K562 (cell line): ENCODE measurements at regions not wholly inside any gene's neighbourhood (a gene's known extent, or its start where the extent isn't known, plus 50 kb on each side); places are given as distances from the start of the nearest gene placed in this dataset.

ENCODE experiments used
- PPARD ChIP-seq: fragments of 250-450 bp; sonication (Bioruptor Pico); IDR thresholded peaks from 2 replicates; pipeline ENCODE4 v1.8.0; 2022; ENCODE audit warnings: inconsistent platforms, mild to moderate bottlenecking, moderate library complexity
- TCF3 ChIP-seq: sonication (generic); formaldehyde crosslinking; IDR thresholded peaks from 2 replicates; pipeline ENCODE4 v1.4.0; 2020; ENCODE audit warnings: mild to moderate bottlenecking, missing genetic modification reagents
- TF ChIP-seq, protein P1 (sequence below): fragments of 450-650 bp; formaldehyde crosslinking; IDR thresholded peaks from 2 replicates; pipeline ENCODE4 v1.4.0; 2022; ENCODE audit warnings: missing genetic modification characterization
- TF ChIP-seq, protein P2 (sequence below): fragments of 450-650 bp; IDR thresholded peaks from 2 replicates; pipeline ENCODE4 v1.6.1; 2017; ENCODE audit warnings: antibody characterized with exemption, mild to moderate bottlenecking
- TF ChIP-seq, protein P3 (sequence below): fragments of 450-650 bp; formaldehyde crosslinking; IDR thresholded peaks from 2 replicates; pipeline ENCODE4 v1.4.0; 2020; ENCODE audit warnings: mild to moderate bottlenecking, moderate library complexity
- TF ChIP-seq, protein P4 (sequence below): conservative IDR thresholded peaks from 2 replicates; pipeline ENCODE4 v1.6.1; 2011; ENCODE audit warnings: low read depth, mild to moderate bottlenecking, low read length; ENCODE audit not compliant: control insufficient read depth
- TF ChIP-seq, protein P5 (sequence below), 2 experiments: fragments of 450-650 bp in 1 of 2; sonication (generic) in 1 of 2; formaldehyde crosslinking in 1 of 2; IDR thresholded peaks in 1 of 2; conservative IDR thresholded peaks in 1 of 2; 2 replicates each; pipeline versions ENCODE4 v1.6.1 to v1.8.1; 2016 to 2023; ENCODE audit warnings: mild to moderate bottlenecking in 2 of 2, moderate library complexity in 2 of 2, inconsistent platforms in 1 of 2, missing genetic modification reagents in 1 of 2
- TF ChIP-seq, protein P6 (sequence below): fragments of 250-450 bp; sonication (Bioruptor Pico); IDR thresholded peaks from 2 replicates; pipeline ENCODE4 v1.8.0; 2021; ENCODE audit warnings: borderline replicate concordance, mild to moderate bottlenecking, moderate library complexity; ENCODE audit not compliant: poor library complexity, severe bottlenecking
- TF ChIP-seq, protein P7 (sequence below): fragments of 250-450 bp; sonication (Bioruptor Pico); IDR thresholded peaks from 2 replicates; pipeline ENCODE4 v1.5.0; 2020; ENCODE audit warnings: mild to moderate bottlenecking, borderline replicate concordance

DNA sequence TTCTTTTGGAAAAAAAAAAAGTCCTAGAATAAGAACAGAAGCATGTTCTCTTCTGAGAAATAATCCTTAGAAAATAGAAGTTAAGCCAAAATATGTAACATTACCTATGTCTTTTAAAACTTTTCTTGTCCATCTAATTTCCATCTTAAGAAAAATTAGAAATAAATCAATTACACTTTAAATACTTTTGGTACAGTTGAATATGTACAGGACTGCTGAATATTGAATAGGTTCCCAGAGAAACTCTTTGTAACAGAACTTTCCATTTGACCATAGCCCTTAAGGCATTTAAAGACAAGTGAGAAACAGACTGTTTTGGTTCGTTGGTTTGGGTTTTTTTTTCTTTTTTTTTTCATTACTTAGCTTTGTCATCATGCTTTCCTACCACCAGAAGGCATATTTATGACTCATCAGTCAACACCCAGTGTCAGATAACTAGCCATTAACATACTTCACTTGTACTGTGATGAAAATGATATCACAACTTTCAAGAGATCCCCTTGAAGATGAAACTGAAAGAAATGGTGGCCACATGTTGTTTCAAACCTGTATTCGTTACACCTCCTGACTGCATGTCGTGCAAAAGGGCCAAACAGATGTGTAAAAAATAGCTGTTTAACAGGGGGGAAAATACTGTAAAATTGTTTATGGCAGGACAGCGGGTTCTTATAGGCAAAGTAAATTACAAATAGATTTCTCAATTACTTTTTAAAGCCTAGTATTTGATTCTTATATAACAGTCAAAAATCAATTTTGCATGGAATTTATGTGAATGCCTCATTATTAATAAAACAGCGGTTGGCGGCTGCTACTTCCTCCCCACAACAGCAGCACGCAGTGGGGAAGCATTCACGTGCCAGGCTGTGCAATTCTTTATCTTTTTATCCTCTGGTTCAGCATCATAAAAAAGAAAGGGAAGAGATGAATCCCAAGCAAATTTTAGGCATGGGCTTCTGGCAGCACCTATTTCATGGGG lies 280.7 kb upstream of the HNRNPA3 start (continued):
- TF ChIP-seq, protein P1, sequence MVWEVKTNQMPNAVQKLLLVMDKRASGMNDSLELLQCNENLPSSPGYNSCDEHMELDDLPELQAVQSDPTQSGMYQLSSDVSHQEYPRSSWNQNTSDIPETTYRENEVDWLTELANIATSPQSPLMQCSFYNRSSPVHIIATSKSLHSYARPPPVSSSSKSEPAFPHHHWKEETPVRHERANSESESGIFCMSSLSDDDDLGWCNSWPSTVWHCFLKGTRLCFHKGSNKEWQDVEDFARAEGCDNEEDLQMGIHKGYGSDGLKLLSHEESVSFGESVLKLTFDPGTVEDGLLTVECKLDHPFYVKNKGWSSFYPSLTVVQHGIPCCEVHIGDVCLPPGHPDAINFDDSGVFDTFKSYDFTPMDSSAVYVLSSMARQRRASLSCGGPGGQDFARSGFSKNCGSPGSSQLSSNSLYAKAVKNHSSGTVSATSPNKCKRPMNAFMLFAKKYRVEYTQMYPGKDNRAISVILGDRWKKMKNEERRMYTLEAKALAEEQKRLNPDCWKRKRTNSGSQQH = peak; percentile 88; the same call in 1 of the 2 replicates
- TF ChIP-seq, protein P2, sequence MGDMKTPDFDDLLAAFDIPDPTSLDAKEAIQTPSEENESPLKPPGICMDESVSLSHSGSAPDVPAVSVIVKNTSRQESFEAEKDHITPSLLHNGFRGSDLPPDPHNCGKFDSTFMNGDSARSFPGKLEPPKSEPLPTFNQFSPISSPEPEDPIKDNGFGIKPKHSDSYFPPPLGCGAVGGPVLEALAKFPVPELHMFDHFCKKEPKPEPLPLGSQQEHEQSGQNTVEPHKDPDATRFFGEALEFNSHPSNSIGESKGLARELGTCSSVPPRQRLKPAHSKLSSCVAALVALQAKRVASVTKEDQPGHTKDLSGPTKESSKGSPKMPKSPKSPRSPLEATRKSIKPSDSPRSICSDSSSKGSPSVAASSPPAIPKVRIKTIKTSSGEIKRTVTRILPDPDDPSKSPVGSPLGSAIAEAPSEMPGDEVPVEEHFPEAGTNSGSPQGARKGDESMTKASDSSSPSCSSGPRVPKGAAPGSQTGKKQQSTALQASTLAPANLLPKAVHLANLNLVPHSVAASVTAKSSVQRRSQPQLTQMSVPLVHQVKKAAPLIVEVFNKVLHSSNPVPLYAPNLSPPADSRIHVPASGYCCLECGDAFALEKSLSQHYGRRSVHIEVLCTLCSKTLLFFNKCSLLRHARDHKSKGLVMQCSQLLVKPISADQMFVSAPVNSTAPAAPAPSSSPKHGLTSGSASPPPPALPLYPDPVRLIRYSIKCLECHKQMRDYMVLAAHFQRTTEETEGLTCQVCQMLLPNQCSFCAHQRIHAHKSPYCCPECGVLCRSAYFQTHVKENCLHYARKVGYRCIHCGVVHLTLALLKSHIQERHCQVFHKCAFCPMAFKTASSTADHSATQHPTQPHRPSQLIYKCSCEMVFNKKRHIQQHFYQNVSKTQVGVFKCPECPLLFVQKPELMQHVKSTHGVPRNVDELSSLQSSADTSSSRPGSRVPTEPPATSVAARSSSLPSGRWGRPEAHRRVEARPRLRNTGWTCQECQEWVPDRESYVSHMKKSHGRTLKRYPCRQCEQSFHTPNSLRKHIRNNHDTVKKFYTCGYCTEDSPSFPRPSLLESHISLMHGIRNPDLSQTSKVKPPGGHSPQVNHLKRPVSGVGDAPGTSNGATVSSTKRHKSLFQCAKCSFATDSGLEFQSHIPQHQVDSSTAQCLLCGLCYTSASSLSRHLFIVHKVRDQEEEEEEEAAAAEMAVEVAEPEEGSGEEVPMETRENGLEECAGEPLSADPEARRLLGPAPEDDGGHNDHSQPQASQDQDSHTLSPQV = no peak
- TF ChIP-seq, protein P3, sequence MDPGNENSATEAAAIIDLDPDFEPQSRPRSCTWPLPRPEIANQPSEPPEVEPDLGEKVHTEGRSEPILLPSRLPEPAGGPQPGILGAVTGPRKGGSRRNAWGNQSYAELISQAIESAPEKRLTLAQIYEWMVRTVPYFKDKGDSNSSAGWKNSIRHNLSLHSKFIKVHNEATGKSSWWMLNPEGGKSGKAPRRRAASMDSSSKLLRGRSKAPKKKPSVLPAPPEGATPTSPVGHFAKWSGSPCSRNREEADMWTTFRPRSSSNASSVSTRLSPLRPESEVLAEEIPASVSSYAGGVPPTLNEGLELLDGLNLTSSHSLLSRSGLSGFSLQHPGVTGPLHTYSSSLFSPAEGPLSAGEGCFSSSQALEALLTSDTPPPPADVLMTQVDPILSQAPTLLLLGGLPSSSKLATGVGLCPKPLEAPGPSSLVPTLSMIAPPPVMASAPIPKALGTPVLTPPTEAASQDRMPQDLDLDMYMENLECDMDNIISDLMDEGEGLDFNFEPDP (CRISPR knock-in tag) = no peak
- TF ChIP-seq, protein P4, sequence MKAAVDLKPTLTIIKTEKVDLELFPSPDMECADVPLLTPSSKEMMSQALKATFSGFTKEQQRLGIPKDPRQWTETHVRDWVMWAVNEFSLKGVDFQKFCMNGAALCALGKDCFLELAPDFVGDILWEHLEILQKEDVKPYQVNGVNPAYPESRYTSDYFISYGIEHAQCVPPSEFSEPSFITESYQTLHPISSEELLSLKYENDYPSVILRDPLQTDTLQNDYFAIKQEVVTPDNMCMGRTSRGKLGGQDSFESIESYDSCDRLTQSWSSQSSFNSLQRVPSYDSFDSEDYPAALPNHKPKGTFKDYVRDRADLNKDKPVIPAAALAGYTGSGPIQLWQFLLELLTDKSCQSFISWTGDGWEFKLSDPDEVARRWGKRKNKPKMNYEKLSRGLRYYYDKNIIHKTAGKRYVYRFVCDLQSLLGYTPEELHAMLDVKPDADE = no peak
- peak; percentile 9; the same call in 1 of the 2 replicates for TF ChIP-seq TCF3
- no peak for TF ChIP-seq PPARD (CRISPR knock-in tag)
- TF ChIP-seq, protein P5, sequence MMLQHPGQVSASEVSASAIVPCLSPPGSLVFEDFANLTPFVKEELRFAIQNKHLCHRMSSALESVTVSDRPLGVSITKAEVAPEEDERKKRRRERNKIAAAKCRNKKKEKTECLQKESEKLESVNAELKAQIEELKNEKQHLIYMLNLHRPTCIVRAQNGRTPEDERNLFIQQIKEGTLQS (IDR thresholded peaks at IDR 0.05) = peak; percentile 98
- TF ChIP-seq, protein P5 (CRISPR knock-in tag; conservative IDR thresholded peaks at IDR 0.05) = peak; percentile 11; the same call in 1 of the 2 replicates
- TF ChIP-seq, protein P6, sequence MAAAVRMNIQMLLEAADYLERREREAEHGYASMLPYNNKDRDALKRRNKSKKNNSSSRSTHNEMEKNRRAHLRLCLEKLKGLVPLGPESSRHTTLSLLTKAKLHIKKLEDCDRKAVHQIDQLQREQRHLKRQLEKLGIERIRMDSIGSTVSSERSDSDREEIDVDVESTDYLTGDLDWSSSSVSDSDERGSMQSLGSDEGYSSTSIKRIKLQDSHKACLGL = no peak
- TF ChIP-seq, protein P7, sequence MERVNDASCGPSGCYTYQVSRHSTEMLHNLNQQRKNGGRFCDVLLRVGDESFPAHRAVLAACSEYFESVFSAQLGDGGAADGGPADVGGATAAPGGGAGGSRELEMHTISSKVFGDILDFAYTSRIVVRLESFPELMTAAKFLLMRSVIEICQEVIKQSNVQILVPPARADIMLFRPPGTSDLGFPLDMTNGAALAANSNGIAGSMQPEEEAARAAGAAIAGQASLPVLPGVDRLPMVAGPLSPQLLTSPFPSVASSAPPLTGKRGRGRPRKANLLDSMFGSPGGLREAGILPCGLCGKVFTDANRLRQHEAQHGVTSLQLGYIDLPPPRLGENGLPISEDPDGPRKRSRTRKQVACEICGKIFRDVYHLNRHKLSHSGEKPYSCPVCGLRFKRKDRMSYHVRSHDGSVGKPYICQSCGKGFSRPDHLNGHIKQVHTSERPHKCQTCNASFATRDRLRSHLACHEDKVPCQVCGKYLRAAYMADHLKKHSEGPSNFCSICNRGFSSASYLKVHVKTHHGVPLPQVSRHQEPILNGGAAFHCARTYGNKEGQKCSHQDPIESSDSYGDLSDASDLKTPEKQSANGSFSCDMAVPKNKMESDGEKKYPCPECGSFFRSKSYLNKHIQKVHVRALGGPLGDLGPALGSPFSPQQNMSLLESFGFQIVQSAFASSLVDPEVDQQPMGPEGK = 0 out of 2 replicates have a peak, but pooled peaks have one; percentile 27
